Body of pancreas (tissue), 4 donors: ENCODE measurements at regions not wholly inside any gene's neighbourhood (a gene's known extent, or its start where the extent isn't known, plus 50 kb on each side); places are given as distances from the start of the nearest gene placed in this dataset.
"Not testable (repeated sequence)": the region's sequence is repeated elsewhere in the genome, so short reads cannot be mapped to it uniquely, and the experiment has no call there.

ENCODE experiments used
- POLR2A ChIP-seq, 3 donors: fragments of 450-650 bp; IDR thresholded peaks; one replicate each; pipeline ENCODE4 v1.6.1; 2016; ENCODE audit warnings: antibody characterized with exemption in 3 of 3, mild to moderate bottlenecking in 2 of 3
- TF ChIP-seq, protein P1 (sequence below), 7 experiments: fragments of 450-650 bp in 4 of 7; fragments of 200-600 bp in 3 of 7; sonication (generic) in 3 of 7; IDR thresholded peaks; one replicate each; pipeline ENCODE4 v1.5.1; 2016 to 2019; ENCODE audit warnings: antibody characterized with exemption in 7 of 7

DNA sequence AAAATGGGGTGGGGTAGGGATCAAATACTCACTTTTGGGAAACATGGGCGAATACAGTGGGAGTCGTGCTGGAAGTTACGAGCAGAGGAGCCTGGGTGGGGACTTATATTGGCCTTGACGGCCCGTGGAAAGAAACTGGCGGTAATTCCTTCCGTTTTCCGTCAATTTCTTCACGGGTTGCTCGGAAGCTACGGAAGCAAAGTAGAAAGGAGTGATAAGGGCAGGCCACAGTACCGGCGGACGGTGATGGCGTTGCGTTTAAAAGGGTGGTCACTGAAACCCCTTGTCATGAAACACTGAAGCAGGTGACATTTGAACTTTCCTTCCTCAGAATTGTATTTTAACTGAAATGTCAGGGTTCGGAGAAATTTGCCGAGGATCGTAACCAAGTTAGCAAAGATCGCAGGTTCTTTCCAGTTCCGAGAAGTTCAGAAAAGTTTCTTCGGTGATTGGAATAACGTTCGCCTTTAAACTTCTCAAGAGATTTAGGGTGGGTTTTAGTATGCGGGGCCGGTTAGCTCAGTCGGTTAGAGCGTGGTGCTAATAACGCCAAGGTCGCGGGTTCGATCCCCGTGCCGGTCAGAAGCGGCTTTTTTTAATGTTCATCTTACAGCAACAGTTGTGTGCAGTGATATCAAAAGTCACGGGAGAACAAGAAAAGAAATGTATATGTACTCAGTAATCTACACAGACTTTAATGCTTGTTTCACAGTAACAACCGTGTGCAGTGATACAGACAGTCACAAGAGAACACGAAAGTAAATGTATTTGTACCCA, 482.5 kb downstream of the PRIM2 start:
- TF ChIP-seq, protein P1, sequence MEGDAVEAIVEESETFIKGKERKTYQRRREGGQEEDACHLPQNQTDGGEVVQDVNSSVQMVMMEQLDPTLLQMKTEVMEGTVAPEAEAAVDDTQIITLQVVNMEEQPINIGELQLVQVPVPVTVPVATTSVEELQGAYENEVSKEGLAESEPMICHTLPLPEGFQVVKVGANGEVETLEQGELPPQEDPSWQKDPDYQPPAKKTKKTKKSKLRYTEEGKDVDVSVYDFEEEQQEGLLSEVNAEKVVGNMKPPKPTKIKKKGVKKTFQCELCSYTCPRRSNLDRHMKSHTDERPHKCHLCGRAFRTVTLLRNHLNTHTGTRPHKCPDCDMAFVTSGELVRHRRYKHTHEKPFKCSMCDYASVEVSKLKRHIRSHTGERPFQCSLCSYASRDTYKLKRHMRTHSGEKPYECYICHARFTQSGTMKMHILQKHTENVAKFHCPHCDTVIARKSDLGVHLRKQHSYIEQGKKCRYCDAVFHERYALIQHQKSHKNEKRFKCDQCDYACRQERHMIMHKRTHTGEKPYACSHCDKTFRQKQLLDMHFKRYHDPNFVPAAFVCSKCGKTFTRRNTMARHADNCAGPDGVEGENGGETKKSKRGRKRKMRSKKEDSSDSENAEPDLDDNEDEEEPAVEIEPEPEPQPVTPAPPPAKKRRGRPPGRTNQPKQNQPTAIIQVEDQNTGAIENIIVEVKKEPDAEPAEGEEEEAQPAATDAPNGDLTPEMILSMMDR (IDR thresholded peaks at IDR 0.05), result not testable (repeated sequence)
- TF ChIP-seq POLR2A (IDR thresholded peaks at IDR 0.05), result not testable (repeated sequence)
